ENCODE measurements at regions not wholly inside any gene's neighbourhood (a gene's known extent, or its start where the extent isn't known, plus 50 kb on each side); places are given as distances from the start of the nearest gene placed in this dataset.

DNA sequence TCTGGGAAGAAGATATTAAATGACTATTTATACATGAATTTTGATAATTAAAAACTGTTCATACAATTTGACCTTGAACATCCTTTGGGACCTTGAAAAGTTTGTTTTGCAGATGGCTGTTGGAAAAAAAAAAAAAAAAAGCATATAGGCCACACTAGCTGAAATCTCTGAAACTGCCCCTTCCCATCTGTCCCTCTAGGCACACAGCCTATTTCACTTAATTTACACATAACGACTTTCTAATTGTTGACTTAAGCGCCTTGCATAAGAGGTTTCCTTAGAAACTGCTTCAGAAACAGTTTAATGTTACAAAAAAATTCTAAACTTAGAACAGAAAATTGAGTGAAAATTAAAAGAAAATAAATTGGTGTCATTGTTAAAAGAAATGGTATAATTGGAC, 131.0 kb downstream of the COX18 start:
- TF ChIP-seq, protein P1, sequence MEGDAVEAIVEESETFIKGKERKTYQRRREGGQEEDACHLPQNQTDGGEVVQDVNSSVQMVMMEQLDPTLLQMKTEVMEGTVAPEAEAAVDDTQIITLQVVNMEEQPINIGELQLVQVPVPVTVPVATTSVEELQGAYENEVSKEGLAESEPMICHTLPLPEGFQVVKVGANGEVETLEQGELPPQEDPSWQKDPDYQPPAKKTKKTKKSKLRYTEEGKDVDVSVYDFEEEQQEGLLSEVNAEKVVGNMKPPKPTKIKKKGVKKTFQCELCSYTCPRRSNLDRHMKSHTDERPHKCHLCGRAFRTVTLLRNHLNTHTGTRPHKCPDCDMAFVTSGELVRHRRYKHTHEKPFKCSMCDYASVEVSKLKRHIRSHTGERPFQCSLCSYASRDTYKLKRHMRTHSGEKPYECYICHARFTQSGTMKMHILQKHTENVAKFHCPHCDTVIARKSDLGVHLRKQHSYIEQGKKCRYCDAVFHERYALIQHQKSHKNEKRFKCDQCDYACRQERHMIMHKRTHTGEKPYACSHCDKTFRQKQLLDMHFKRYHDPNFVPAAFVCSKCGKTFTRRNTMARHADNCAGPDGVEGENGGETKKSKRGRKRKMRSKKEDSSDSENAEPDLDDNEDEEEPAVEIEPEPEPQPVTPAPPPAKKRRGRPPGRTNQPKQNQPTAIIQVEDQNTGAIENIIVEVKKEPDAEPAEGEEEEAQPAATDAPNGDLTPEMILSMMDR (IDR thresholded peaks at IDR 0.05), result no peak
- TF ChIP-seq EP300 (IDR thresholded peaks at IDR 0.05), result no peak
- TF ChIP-seq POLR2A (IDR thresholded peaks at IDR 0.05), result no peak

Measured in sigmoid colon (tissue), 4 donors.